ENCODE measurements at regions not wholly inside any gene's neighbourhood (a gene's known extent, or its start where the extent isn't known, plus 50 kb on each side); places are given as distances from the start of the nearest gene placed in this dataset.

GRCh38 chr9:73761905-73762304 lies 610.2 kb downstream of the ANXA1 start:
- ATAC-seq (ENCODE audit: low read depth) (no peak), DNase-seq (no peak)
- Histone ChIP-seq H3K9me3 (ENCODE audit: control extremely low read depth in 1 of 3, control insufficient read depth in 2 of 3, insufficient read depth in 1 of 3, low read length in 2 of 3) (peaks cover 0 to 5% (median 0%) of the 10 kb centered on the region in 3 donors), H3K4me2 (replicated peaks; ENCODE audit: low read depth, low read length, poor library complexity, severe bottlenecking) (no peak overlapping the region), H3K79me2 (ENCODE audit: control insufficient read depth, insufficient read depth, low read length) (no peaks in the 10 kb centered on the region), H3K27ac (ENCODE audit: low read length in 2 of 2) (no peak overlapping the region), H3K4me3 (ENCODE audit: control extremely low read depth in 1 of 5, extremely low read depth in 1 of 5, insufficient read depth in 1 of 5, low read depth in 2 of 5, low read length in 4 of 5) (no peak overlapping the region), H3K4me1 (ENCODE audit: control insufficient read depth in 2 of 2, insufficient read depth in 2 of 2, low read length in 2 of 2) (no peaks in the 10 kb centered on the region), H2AFZ (ENCODE audit: insufficient read depth, low read depth, low read length, poor library complexity, severe bottlenecking) (no peak overlapping the region), H3K27me3 (replicated peaks in 1 of 4; ENCODE audit: control extremely low read depth in 1 of 4, control insufficient read depth in 3 of 4, insufficient read depth in 4 of 4, low read length in 3 of 4) (no peaks in the 10 kb centered on the region), H3K9ac (ENCODE audit: low read length) (no peak overlapping the region), H3K36me3 (replicated peaks in 1 of 2; ENCODE audit: control extremely low read depth in 1 of 2, control insufficient read depth in 1 of 2, extremely low read depth in 1 of 2, insufficient read depth in 2 of 2, low read length in 1 of 2) (no peaks in the 10 kb centered on the region), H4K20me1 (ENCODE audit: control insufficient read depth, insufficient read depth, low read length, poor library complexity, severe bottlenecking) (no peaks in the 10 kb centered on the region)
- TF ChIP-seq EZH2 (IDR thresholded peaks at IDR 0.05; ENCODE audit: borderline replicate concordance, insufficient read depth, low read depth, low read length, poor library complexity, severe bottlenecking), result no peak
- TF ChIP-seq, protein P1, sequence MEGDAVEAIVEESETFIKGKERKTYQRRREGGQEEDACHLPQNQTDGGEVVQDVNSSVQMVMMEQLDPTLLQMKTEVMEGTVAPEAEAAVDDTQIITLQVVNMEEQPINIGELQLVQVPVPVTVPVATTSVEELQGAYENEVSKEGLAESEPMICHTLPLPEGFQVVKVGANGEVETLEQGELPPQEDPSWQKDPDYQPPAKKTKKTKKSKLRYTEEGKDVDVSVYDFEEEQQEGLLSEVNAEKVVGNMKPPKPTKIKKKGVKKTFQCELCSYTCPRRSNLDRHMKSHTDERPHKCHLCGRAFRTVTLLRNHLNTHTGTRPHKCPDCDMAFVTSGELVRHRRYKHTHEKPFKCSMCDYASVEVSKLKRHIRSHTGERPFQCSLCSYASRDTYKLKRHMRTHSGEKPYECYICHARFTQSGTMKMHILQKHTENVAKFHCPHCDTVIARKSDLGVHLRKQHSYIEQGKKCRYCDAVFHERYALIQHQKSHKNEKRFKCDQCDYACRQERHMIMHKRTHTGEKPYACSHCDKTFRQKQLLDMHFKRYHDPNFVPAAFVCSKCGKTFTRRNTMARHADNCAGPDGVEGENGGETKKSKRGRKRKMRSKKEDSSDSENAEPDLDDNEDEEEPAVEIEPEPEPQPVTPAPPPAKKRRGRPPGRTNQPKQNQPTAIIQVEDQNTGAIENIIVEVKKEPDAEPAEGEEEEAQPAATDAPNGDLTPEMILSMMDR (IDR thresholded peaks at IDR 0.05), result no peak
- CTCF ChIA-PET, result no interaction called here
- Mint-ChIP-seq H3K4me3 (no peak overlapping the region), H3K4me1 (no peaks in the 10 kb centered on the region), H3K27me3 (no peaks in the 10 kb centered on the region), H3K9me3 (ENCODE audit: insufficient read depth) (peaks cover 4% of the 10 kb centered on the region), H3K27ac (no peak overlapping the region)
- POLR2A ChIA-PET, result no interaction called here
- WGBS (ENCODE audit: insufficient coverage), result 96% methylated on average over 4 of the region's 4 CpGs
- intact Hi-C loops (cut with micrococcal nuclease), result no loop called here

DNA sequence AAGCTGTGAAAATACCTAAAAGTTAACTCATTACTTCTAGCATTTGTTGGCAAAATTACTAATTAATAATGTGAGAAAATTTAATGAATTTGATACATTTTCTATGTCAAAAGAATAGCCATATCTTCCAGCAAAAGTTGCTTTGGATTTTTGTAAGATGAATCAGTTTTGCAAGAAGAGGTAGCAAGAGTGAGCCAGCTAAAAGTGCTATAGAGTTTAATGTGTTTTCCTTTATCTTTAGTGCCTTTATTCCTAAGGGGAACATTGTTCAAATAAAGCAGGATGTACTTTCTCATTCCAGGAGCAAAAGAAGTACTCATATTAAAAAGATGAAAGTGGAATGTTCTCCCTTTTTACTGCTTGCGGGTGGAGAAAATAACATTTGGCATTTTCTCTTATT lies 622.2 kb downstream of the ANXA1 start:
- Histone ChIP-seq H3K9me3 (ENCODE audit: control extremely low read depth in 1 of 3, control insufficient read depth in 2 of 3, insufficient read depth in 1 of 3, low read length in 2 of 3) (no peaks in the 10 kb centered on the region), H3K4me1 (ENCODE audit: control insufficient read depth in 2 of 2, insufficient read depth in 2 of 2, low read length in 2 of 2) (no peaks in the 10 kb centered on the region), H2AFZ (ENCODE audit: insufficient read depth, low read depth, low read length, poor library complexity, severe bottlenecking) (no peak overlapping the region), H3K9ac (ENCODE audit: low read length) (no peak overlapping the region), H3K27me3 (replicated peaks in 1 of 4; ENCODE audit: control extremely low read depth in 1 of 4, control insufficient read depth in 3 of 4, insufficient read depth in 4 of 4, low read length in 3 of 4) (no peaks in the 10 kb centered on the region), H3K4me3 (ENCODE audit: control extremely low read depth in 1 of 5, extremely low read depth in 1 of 5, insufficient read depth in 1 of 5, low read depth in 2 of 5, low read length in 4 of 5) (no peak overlapping the region), H3K36me3 (replicated peaks in 1 of 2; ENCODE audit: control extremely low read depth in 1 of 2, control insufficient read depth in 1 of 2, extremely low read depth in 1 of 2, insufficient read depth in 2 of 2, low read length in 1 of 2) (no peaks in the 10 kb centered on the region), H4K20me1 (ENCODE audit: control insufficient read depth, insufficient read depth, low read length, poor library complexity, severe bottlenecking) (no peaks in the 10 kb centered on the region), H3K27ac (ENCODE audit: low read length in 2 of 2) (no peak overlapping the region), H3K4me2 (replicated peaks; ENCODE audit: low read depth, low read length, poor library complexity, severe bottlenecking) (no peak overlapping the region), H3K79me2 (ENCODE audit: control insufficient read depth, insufficient read depth, low read length) (no peaks in the 10 kb centered on the region)
- H3K27ac Mint-ChIP-seq, result no peak overlapping the region
- POLR2A ChIA-PET, result no interaction called here
- ATAC-seq (ENCODE audit: low read depth) (no peak), DNase-seq (no peak)
- no peaks in the 10 kb centered on the region for H3K27me3 Mint-ChIP-seq
- TF ChIP-seq, protein P1 (IDR thresholded peaks at IDR 0.05), result no peak
- TF ChIP-seq EZH2 (IDR thresholded peaks at IDR 0.05; ENCODE audit: borderline replicate concordance, insufficient read depth, low read depth, low read length, poor library complexity, severe bottlenecking), result no peak
- no peaks in the 10 kb centered on the region for H3K4me1 Mint-ChIP-seq
- no peaks in the 10 kb centered on the region for H3K9me3 Mint-ChIP-seq (ENCODE audit: insufficient read depth)
- CTCF ChIA-PET, result no interaction called here
- H3K4me3 Mint-ChIP-seq, result no peak overlapping the region
- intact Hi-C loops (cut with micrococcal nuclease), result no loop called here
- WGBS (ENCODE audit: insufficient coverage), result no CpG with 5 or more reads among the region's 1 CpG
